SK-N-SH (cell line): ENCODE measurements at regions not wholly inside any gene's neighbourhood (a gene's known extent, or its start where the extent isn't known, plus 50 kb on each side); places are given as distances from the start of the nearest gene placed in this dataset.

ENCODE experiments used
- CTCF ChIA-PET: fragments of 300-600, 350-600 bp; formaldehyde crosslinking; extraction: SDS; loops from one replicate; lab custom pipeline; 2021; lab: Yijun Ruan, JAX
- POLR2A ChIA-PET: fragments of 350-600 bp; sonication (Branson Sonifier 250); formaldehyde crosslinking; extraction: SDS; loops from one replicate; lab custom pipeline; 2020; ENCODE audit warnings: antibody characterized with exemption, inconsistent platforms; lab: Yijun Ruan, JAX
- DNase-seq: peaks from one replicate; pipeline ENCODE4 v3.0.0; 2012
- H2AFZ ChIP-seq: fragments of 200-600 bp; sonication (generic); 2 replicates; pipeline ENCODE4 v1.8.1; 2016; ENCODE audit warnings: antibody characterized with exemption, mild to moderate bottlenecking, low read depth
- H3F3A ChIP-seq: fragments of 200-600 bp; sonication (generic); replicated peaks from 2 replicates; pipeline ENCODE3; 2016; ENCODE audit warnings: antibody characterized with exemption, mild to moderate bottlenecking; ENCODE audit not compliant: insufficient read depth
- H3K27ac ChIP-seq, 2 experiments: fragments of 200-500 bp in 1 of 2; fragments of 200-600 bp in 1 of 2; sonication (Bioruptor generic) in 1 of 2; sonication (generic), shearing (Covaris generic) in 1 of 2; 2 replicates each; pipeline versions ENCODE4 v1.5.1 to v1.6.1; 2014 to 2016; ENCODE audit warnings: low read depth in 2 of 2, inconsistent platforms in 1 of 2, low read length in 1 of 2, mild to moderate bottlenecking in 1 of 2, mixed read lengths in 1 of 2
- H3K27me3 ChIP-seq: fragments of 200-600 bp; sonication (generic), shearing (Covaris generic); 2 replicates; pipeline ENCODE4 v1.6.1; 2016; ENCODE audit warnings: mixed run types; ENCODE audit not compliant: insufficient read depth
- H3K36me3 ChIP-seq, 2 experiments: fragments of 200-500 bp in 1 of 2; fragments of 200-600 bp in 1 of 2; sonication (Bioruptor generic) in 1 of 2; sonication (generic) in 1 of 2; replicated peaks in 1 of 2; 2 replicates each; pipeline versions ENCODE3 to v1.5.1; 2014 to 2016; ENCODE audit warnings: low read length in 1 of 2, mild to moderate bottlenecking in 1 of 2; ENCODE audit not compliant: insufficient read depth in 2 of 2, control insufficient read depth in 1 of 2
- H3K4me1 ChIP-seq, 2 experiments: fragments of 200-500 bp in 1 of 2; fragments of 200-600 bp in 1 of 2; sonication (Bioruptor generic) in 1 of 2; sonication (generic), shearing (Covaris generic) in 1 of 2; 2 replicates each; pipeline versions ENCODE4 v1.5.1 to v1.6.1; 2014 to 2016; ENCODE audit warnings: low read depth in 1 of 2, low read length in 1 of 2, mixed run types in 1 of 2; ENCODE audit not compliant: insufficient read depth in 2 of 2, control insufficient read depth in 1 of 2
- H3K4me2 ChIP-seq: fragments of 200-600 bp; sonication (generic), shearing (Covaris generic); 2 replicates; pipeline ENCODE4 v1.6.1; 2017; ENCODE audit warnings: mixed run types
- H3K4me3 ChIP-seq, 2 experiments: fragments of 200-500 bp in 1 of 2; fragments of 200-600 bp in 1 of 2; sonication (Bioruptor generic) in 1 of 2; sonication (generic), shearing (Covaris generic) in 1 of 2; 2 replicates each; pipeline versions ENCODE4 v1.5.1 to v1.8.1; 2014 to 2016; ENCODE audit warnings: low read depth in 2 of 2, inconsistent platforms in 1 of 2, low read length in 1 of 2, mild to moderate bottlenecking in 1 of 2, mixed read lengths in 1 of 2, moderate library complexity in 1 of 2
- H3K79me2 ChIP-seq: fragments of 200-600 bp; sonication (generic); 2 replicates; pipeline ENCODE4 v1.8.1; 2017; ENCODE audit warnings: mild to moderate bottlenecking; ENCODE audit not compliant: insufficient read depth
- H3K9ac ChIP-seq: fragments of 200-600 bp; sonication (generic); 2 replicates; pipeline ENCODE4 v1.6.1; 2017; ENCODE audit warnings: mixed run types
- H3K9me2 ChIP-seq: fragments of 200-600 bp; sonication (generic); 2 replicates; pipeline ENCODE4 v1.6.1; 2017; ENCODE audit warnings: mixed run types
- H3K9me3 ChIP-seq: fragments of 200-600 bp; sonication (generic); 2 replicates; pipeline ENCODE4 v1.6.1; 2017; ENCODE audit warnings: mixed run types, mild to moderate bottlenecking, moderate library complexity
- H4K20me1 ChIP-seq: fragments of 200-600 bp; sonication (generic); 2 replicates; pipeline ENCODE4 v1.6.1; 2017; ENCODE audit warnings: mild to moderate bottlenecking, mixed run types; ENCODE audit not compliant: insufficient read depth
- CHD2 ChIP-seq: fragments of 150-350 bp; IDR thresholded peaks from 2 replicates; pipeline ENCODE4 v1.6.1; 2018; ENCODE audit warnings: low read length; ENCODE audit not compliant: partially characterized antibody
- CTCF ChIP-seq: fragments of 200-600 bp; sonication (generic); IDR thresholded peaks from 2 replicates; pipeline ENCODE4 v1.6.1; 2017; ENCODE audit warnings: antibody characterized with exemption, mild to moderate bottlenecking, moderate library complexity
- FOSL2 ChIP-seq: IDR thresholded peaks from 2 replicates; pipeline ENCODE4 v1.4.0; 2012; ENCODE audit warnings: low read depth, mild to moderate bottlenecking, moderate library complexity, borderline replicate concordance
- FOXJ3 ChIP-seq: sonication (generic); formaldehyde crosslinking; IDR thresholded peaks from 2 replicates; pipeline ENCODE4 v1.5.1; 2020; ENCODE audit warnings: mild to moderate bottlenecking, missing genetic modification reagents
- FOXM1 ChIP-seq: IDR thresholded peaks from 2 replicates; pipeline ENCODE4 v1.4.0; 2012; ENCODE audit warnings: low read depth, mild to moderate bottlenecking
- GABPA ChIP-seq: IDR thresholded peaks from 2 replicates; pipeline ENCODE4 v1.4.0; 2012; ENCODE audit warnings: low read depth, mild to moderate bottlenecking
- GATA2 ChIP-seq: sonication (generic); formaldehyde crosslinking; IDR thresholded peaks from 2 replicates; pipeline ENCODE4 v1.5.0; 2020; ENCODE audit warnings: mild to moderate bottlenecking, missing genetic modification reagents
- JUND ChIP-seq: IDR thresholded peaks from 2 replicates; pipeline ENCODE4 v1.4.0; 2012
- NFIC ChIP-seq: IDR thresholded peaks from 2 replicates; pipeline ENCODE4 v1.4.0; 2012; ENCODE audit warnings: borderline replicate concordance
- POLR2AphosphoS5 ChIP-seq: IDR thresholded peaks from 2 replicates; pipeline ENCODE4 v1.6.1; 2012; ENCODE audit warnings: low read depth, low read length
- SMC3 ChIP-seq: IDR thresholded peaks from 2 replicates; pipeline ENCODE4 v1.6.1; 2012; ENCODE audit warnings: low read depth, low read length, improper control_type of control experiment
- TEAD4 ChIP-seq: IDR thresholded peaks from 2 replicates; pipeline ENCODE4 v1.4.0; 2012; ENCODE audit warnings: mild to moderate bottlenecking, borderline replicate concordance; ENCODE audit not compliant: insufficient read depth
- WGBS: methylation state at CpG from one replicate; pipeline ENCODE4 v1.1.6; 2017; ENCODE audit warnings: low lambda C conversion rate; 5-methylcytosine and 5-hydroxymethylcytosine counted together
- TF ChIP-seq, protein P1 (sequence below): IDR thresholded peaks from 2 replicates; pipeline ENCODE4 v1.6.1; 2012; ENCODE audit warnings: mild to moderate bottlenecking, low read depth, low read length, moderate library complexity
- TF ChIP-seq, protein P2 (sequence below): IDR thresholded peaks from 2 replicates; pipeline ENCODE4; 2012
- TF ChIP-seq, protein P3 (sequence below): IDR thresholded peaks from 2 replicates; pipeline ENCODE4 v1.4.0; 2012; ENCODE audit warnings: low read depth

GRCh38 chr2:114122930-114123329 is 233.0 kb downstream of the ACTR3 start:
- no peaks in the 10 kb centered on the region for H3K36me3 ChIP-seq
- H3K9ac ChIP-seq = no peak overlapping the region
- no peaks in the 10 kb centered on the region for H4K20me1 ChIP-seq
- no peak overlapping the region for H2AFZ ChIP-seq
- ChIA-PET POLR2A (no interaction called here), CTCF (interaction anchor here (1.1 kb wide), 1 partner anchor 17 kb away, joined by 3 read pairs; no protein-coding TSS in a partner anchor)
- no peaks in the 10 kb centered on the region; a peak in 1 of 4 replicates for H3K4me1 ChIP-seq
- no peak for DNase-seq
- H3K27me3 ChIP-seq = no peaks in the 10 kb centered on the region
- H3K9me3 ChIP-seq = no peaks in the 10 kb centered on the region
- no peak overlapping the region for H3K4me2 ChIP-seq
- H3K27ac ChIP-seq = no peak overlapping the region
- 6% methylated on average over 10 of the region's 10 CpGs for WGBS
- TF ChIP-seq FOSL2 (no peak), FOXJ3 (no peak), NFIC (no peak), GATA2 (CRISPR knock-in tag) (no peak), TEAD4 (no peak), JUND (no peak), FOXM1 (no peak), CTCF (no peak), CHD2 (no peak), SMC3 (no peak), GABPA (no peak), POLR2AphosphoS5 (no peak)
- TF ChIP-seq, protein P1, sequence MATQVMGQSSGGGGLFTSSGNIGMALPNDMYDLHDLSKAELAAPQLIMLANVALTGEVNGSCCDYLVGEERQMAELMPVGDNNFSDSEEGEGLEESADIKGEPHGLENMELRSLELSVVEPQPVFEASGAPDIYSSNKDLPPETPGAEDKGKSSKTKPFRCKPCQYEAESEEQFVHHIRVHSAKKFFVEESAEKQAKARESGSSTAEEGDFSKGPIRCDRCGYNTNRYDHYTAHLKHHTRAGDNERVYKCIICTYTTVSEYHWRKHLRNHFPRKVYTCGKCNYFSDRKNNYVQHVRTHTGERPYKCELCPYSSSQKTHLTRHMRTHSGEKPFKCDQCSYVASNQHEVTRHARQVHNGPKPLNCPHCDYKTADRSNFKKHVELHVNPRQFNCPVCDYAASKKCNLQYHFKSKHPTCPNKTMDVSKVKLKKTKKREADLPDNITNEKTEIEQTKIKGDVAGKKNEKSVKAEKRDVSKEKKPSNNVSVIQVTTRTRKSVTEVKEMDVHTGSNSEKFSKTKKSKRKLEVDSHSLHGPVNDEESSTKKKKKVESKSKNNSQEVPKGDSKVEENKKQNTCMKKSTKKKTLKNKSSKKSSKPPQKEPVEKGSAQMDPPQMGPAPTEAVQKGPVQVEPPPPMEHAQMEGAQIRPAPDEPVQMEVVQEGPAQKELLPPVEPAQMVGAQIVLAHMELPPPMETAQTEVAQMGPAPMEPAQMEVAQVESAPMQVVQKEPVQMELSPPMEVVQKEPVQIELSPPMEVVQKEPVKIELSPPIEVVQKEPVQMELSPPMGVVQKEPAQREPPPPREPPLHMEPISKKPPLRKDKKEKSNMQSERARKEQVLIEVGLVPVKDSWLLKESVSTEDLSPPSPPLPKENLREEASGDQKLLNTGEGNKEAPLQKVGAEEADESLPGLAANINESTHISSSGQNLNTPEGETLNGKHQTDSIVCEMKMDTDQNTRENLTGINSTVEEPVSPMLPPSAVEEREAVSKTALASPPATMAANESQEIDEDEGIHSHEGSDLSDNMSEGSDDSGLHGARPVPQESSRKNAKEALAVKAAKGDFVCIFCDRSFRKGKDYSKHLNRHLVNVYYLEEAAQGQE = no peak
- TF ChIP-seq, protein P2, sequence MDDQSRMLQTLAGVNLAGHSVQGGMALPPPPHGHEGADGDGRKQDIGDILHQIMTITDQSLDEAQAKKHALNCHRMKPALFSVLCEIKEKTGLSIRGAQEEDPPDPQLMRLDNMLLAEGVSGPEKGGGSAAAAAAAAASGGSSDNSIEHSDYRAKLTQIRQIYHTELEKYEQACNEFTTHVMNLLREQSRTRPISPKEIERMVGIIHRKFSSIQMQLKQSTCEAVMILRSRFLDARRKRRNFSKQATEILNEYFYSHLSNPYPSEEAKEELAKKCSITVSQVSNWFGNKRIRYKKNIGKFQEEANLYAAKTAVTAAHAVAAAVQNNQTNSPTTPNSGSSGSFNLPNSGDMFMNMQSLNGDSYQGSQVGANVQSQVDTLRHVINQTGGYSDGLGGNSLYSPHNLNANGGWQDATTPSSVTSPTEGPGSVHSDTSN = no peak
- TF ChIP-seq, protein P3, sequence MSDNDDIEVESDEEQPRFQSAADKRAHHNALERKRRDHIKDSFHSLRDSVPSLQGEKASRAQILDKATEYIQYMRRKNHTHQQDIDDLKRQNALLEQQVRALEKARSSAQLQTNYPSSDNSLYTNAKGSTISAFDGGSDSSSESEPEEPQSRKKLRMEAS = no peak
- H3F3A ChIP-seq = no peaks in the 10 kb centered on the region
- H3K4me3 ChIP-seq = no peak overlapping the region
- no peaks in the 10 kb centered on the region for H3K9me2 ChIP-seq
- no peaks in the 10 kb centered on the region for H3K79me2 ChIP-seq
